CD4-positive, alpha-beta T cell (primary cell): ENCODE measurements at regions not wholly inside any gene's neighbourhood (a gene's known extent, or its start where the extent isn't known, plus 50 kb on each side); places are given as distances from the start of the nearest gene placed in this dataset.
"Not testable (repeated sequence)": the region's sequence is repeated elsewhere in the genome, so short reads cannot be mapped to it uniquely, and the experiment has no call there.

Experiments used
- ATAC-seq: fragments of 200-7000 bp; cut with Tn5 transposase; one replicate; pipeline ENCODE4 v1.10.0; 2022; ENCODE audit warnings: mild to moderate bottlenecking; ENCODE audit not compliant: poor library complexity
- CTCF ChIA-PET: fragments of 350-600 bp; sonication (Branson Sonifier 250); formaldehyde crosslinking; loops from one replicate; lab custom pipeline; 2021; ENCODE audit warnings: antibody characterized with exemption, inconsistent platforms; lab: Charles Lee
- POLR2A ChIA-PET: fragments of 350-600 bp; sonication (Branson Sonifier 250); formaldehyde crosslinking; loops from one replicate; lab custom pipeline; 2021; ENCODE audit warnings: antibody characterized with exemption, inconsistent platforms; lab: Charles Lee
- DNase-seq, 14 experiments: peaks; one replicate each; pipeline ENCODE4 v3.0.0-alpha.2; 2013 to 2020; ENCODE audit warnings: mixed read lengths in 2 of 14
- H3K27ac ChIP-seq, 2 donors: one replicate each; pipeline versions ENCODE4 v1.5.1 to v1.7.0; 2013; ENCODE audit warnings: low read length in 2 of 2, low read depth in 1 of 2, mild to moderate bottlenecking in 1 of 2
- H3K27me3 ChIP-seq, 2 experiments: 1 replicate in 1 of 2; 2 replicates in 1 of 2; pipeline versions ENCODE4 v1.6.1 to v1.7.0; 2013; ENCODE audit warnings: low read length in 2 of 2, control low read depth in 1 of 2, mild to moderate bottlenecking in 1 of 2, moderate library complexity in 1 of 2; ENCODE audit not compliant: insufficient read depth in 2 of 2, control insufficient read depth in 1 of 2
- H3K36me3 ChIP-seq: one replicate; pipeline ENCODE4 v1.6.1; 2013; ENCODE audit warnings: low read length, control low read depth; ENCODE audit not compliant: insufficient read depth
- H3K4me1 ChIP-seq: one replicate; pipeline ENCODE4 v1.6.1; 2013; ENCODE audit warnings: low read length, control low read depth; ENCODE audit not compliant: insufficient read depth
- H3K4me3 ChIP-seq: one replicate; pipeline ENCODE4 v1.5.1; 2013; ENCODE audit warnings: mild to moderate bottlenecking, low read length, moderate library complexity
- H3K9me3 ChIP-seq, 2 experiments: 1 replicate in 1 of 2; 2 replicates in 1 of 2; pipeline versions ENCODE4 v1.6.1 to v1.7.0; 2013; ENCODE audit warnings: low read length in 2 of 2, mild to moderate bottlenecking in 2 of 2, control low read depth in 1 of 2, moderate library complexity in 1 of 2; ENCODE audit not compliant: control insufficient read depth in 1 of 2, insufficient read depth in 1 of 2
- H3K27ac Mint-ChIP-seq: one replicate; pipeline ENCODE4 v1.8.0; 2020; ENCODE audit warnings: mixed read lengths
- H3K27me3 Mint-ChIP-seq: one replicate; pipeline ENCODE4 v1.8.0; 2021; ENCODE audit warnings: mixed read lengths
- H3K36me3 Mint-ChIP-seq: one replicate; pipeline ENCODE4 v1.8.0; 2021; ENCODE audit warnings: low read depth, mixed read lengths
- H3K4me1 Mint-ChIP-seq: one replicate; pipeline ENCODE4 v1.8.0; 2021; ENCODE audit warnings: low read depth, mixed read lengths
- H3K4me3 Mint-ChIP-seq: one replicate; pipeline ENCODE4 v1.8.0; 2020; ENCODE audit warnings: mild to moderate bottlenecking, mixed read lengths
- H3K9me3 Mint-ChIP-seq: one replicate; pipeline ENCODE4 v1.8.0; 2020; ENCODE audit warnings: mixed read lengths
- intact Hi-C, 2 experiments: fragments of 100-400 bp; cut with DNase I in 1 of 2; cut with micrococcal nuclease in 1 of 2; formaldehyde crosslinking; loops; one replicate each; pipeline versions ENCODE4 v1.15.1 to v1.9.0; 2023 to 2025; cut with DNase I, micrococcal nuclease
- TF ChIP-seq, protein P1 (sequence below): fragments of 200-600 bp; IDR thresholded peaks from one replicate; pipeline ENCODE4 v1.8.0; 2022; ENCODE audit warnings: antibody characterized with exemption, mild to moderate bottlenecking

DNA sequence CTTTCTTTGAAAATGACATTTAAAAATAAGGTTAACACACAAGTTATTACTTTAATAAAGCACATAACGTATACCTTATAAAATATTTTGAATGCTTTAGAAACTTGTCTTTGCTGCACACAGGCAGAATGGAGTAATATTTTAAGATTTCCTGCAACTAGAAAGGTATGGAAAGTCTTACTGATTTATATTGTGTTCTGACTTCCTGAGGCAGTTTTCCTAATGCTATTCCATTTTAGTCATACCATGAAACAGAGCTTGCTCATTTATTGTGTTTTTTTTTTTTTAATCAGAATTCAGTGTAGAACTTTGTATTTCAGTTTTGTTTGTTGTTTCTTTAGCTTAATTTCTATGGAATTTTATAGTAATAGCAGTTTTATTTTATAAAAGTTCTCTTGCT, 60.9 kb upstream of the S1PR1 start:
- H3K36me3 Mint-ChIP-seq = no peaks in the 10 kb centered on the region
- intact Hi-C loops = loop anchor here in 1 of 2 experiments (5.0 kb wide), 1 partner anchor 39 kb away; no protein-coding TSS in a partner anchor
- DNase-seq (no peak), ATAC-seq (no peak)
- no peak overlapping the region for H3K27ac ChIP-seq
- H3K36me3 ChIP-seq = no peaks in the 10 kb centered on the region
- no peak overlapping the region for H3K4me3 Mint-ChIP-seq
- peaks cover 20% of the 10 kb centered on the region for H3K4me1 Mint-ChIP-seq
- H3K9me3 ChIP-seq = no peaks in the 10 kb centered on the region
- H3K27ac Mint-ChIP-seq = peak overlapping the region; percentile 32
- no peaks in the 10 kb centered on the region for H3K27me3 Mint-ChIP-seq
- H3K4me1 ChIP-seq = peaks cover 10% of the 10 kb centered on the region
- no peak overlapping the region for H3K4me3 ChIP-seq
- TF ChIP-seq, protein P1, sequence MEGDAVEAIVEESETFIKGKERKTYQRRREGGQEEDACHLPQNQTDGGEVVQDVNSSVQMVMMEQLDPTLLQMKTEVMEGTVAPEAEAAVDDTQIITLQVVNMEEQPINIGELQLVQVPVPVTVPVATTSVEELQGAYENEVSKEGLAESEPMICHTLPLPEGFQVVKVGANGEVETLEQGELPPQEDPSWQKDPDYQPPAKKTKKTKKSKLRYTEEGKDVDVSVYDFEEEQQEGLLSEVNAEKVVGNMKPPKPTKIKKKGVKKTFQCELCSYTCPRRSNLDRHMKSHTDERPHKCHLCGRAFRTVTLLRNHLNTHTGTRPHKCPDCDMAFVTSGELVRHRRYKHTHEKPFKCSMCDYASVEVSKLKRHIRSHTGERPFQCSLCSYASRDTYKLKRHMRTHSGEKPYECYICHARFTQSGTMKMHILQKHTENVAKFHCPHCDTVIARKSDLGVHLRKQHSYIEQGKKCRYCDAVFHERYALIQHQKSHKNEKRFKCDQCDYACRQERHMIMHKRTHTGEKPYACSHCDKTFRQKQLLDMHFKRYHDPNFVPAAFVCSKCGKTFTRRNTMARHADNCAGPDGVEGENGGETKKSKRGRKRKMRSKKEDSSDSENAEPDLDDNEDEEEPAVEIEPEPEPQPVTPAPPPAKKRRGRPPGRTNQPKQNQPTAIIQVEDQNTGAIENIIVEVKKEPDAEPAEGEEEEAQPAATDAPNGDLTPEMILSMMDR = no peak
- no peaks in the 10 kb centered on the region for H3K9me3 Mint-ChIP-seq
- POLR2A ChIA-PET = no interaction called here
- CTCF ChIA-PET = interaction anchor here (1.3 kb wide), 1 partner anchor 11 kb away, joined by 4 read pairs; no protein-coding TSS in a partner anchor
- H3K27me3 ChIP-seq = no peaks in the 10 kb centered on the region

GRCh38 chr1:101175466-101175865, 61.4 kb upstream of the S1PR1 start:
- Mint-ChIP-seq H3K27ac (peak overlapping the region; percentile 32), H3K9me3 (no peaks in the 10 kb centered on the region), H3K4me1 (peaks cover 20% of the 10 kb centered on the region), H3K36me3 (no peaks in the 10 kb centered on the region), H3K4me3 (no peak overlapping the region), H3K27me3 (no peaks in the 10 kb centered on the region)
- TF ChIP-seq, protein P1 = no peak
- no peak for ATAC-seq
- intact Hi-C loops = loop anchor here in 1 of 2 experiments (5.0 kb wide), 1 partner anchor 38 kb away; no protein-coding TSS in a partner anchor
- CTCF ChIA-PET = interaction anchor here (1.3 kb wide), 1 partner anchor 12 kb away, joined by 4 read pairs; no protein-coding TSS in a partner anchor
- no peak overlapping the region for H3K4me3 ChIP-seq
- H3K27ac ChIP-seq = no peak overlapping the region
- POLR2A ChIA-PET = no interaction called here
- DNase-seq = no peak
- peaks cover 10% of the 10 kb centered on the region for H3K4me1 ChIP-seq
- H3K27me3 ChIP-seq = no peaks in the 10 kb centered on the region
- H3K9me3 ChIP-seq = no peaks in the 10 kb centered on the region
- no peaks in the 10 kb centered on the region for H3K36me3 ChIP-seq

DNA sequence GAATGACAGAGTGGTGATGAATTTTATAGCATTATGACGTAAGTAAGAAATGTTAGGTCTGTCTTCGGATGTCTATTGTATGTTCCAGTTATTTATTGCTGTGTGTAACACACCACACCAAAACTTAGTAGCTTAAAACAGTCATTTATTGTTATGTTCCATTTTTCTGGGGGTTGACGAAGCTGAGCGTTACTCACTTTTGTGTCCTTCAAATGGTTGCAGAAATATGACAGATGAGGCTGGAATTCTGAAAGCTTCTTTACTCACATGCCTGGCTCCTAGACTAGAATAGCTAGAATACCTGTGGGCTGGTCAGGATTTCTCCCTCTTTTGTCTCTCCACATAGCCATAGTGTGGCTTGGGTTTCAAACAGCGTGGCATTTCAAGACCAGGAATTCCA, 62.1 kb upstream of the S1PR1 start:
- Histone ChIP-seq H3K27ac (no peak overlapping the region), H3K36me3 (no peaks in the 10 kb centered on the region), H3K9me3 (no peaks in the 10 kb centered on the region), H3K27me3 (no peaks in the 10 kb centered on the region), H3K4me1 (peaks cover 6% of the 10 kb centered on the region), H3K4me3 (no peak overlapping the region)
- Mint-ChIP-seq H3K4me1 (peaks cover 15% of the 10 kb centered on the region), H3K36me3 (no peaks in the 10 kb centered on the region), H3K27ac (peak overlapping the region; percentile 32), H3K27me3 (no peaks in the 10 kb centered on the region), H3K9me3 (no peaks in the 10 kb centered on the region), H3K4me3 (no peak overlapping the region)
- TF ChIP-seq, protein P1 = no peak
- no peak for ATAC-seq
- no peak for DNase-seq
- intact Hi-C loops = loop anchor here in 1 of 2 experiments (5.0 kb wide), 1 partner anchor 37 kb away; no protein-coding TSS in a partner anchor
- ChIA-PET CTCF (interaction anchor here (1.3 kb wide), 1 partner anchor 12 kb away, joined by 4 read pairs; no protein-coding TSS in a partner anchor), POLR2A (no interaction called here)

- H3K36me3 ChIP-seq, ATAC-seq, H3K27ac Mint-ChIP-seq, H3K4me3 Mint-ChIP-seq, H3K4me1 ChIP-seq, DNase-seq, H3K27ac ChIP-seq, CTCF ChIA-PET, H3K9me3 Mint-ChIP-seq, H3K4me3 ChIP-seq, H3K27me3 ChIP-seq, intact Hi-C loops, H3K9me3 ChIP-seq, H3K27me3 Mint-ChIP-seq, H3K36me3 Mint-ChIP-seq, POLR2A ChIA-PET: not testable (repeated sequence)
- peaks cover 11% of the 10 kb centered on the region for H3K4me1 Mint-ChIP-seq
These were observed 62.5 kb upstream of the S1PR1 start for GRCh38 chr1:101174298-101174697.
